ENCODE measurements at regions not wholly inside any gene's neighbourhood (a gene's known extent, or its start where the extent isn't known, plus 50 kb on each side); places are given as distances from the start of the nearest gene placed in this dataset.
"Not testable (repeated sequence)": the region's sequence is repeated elsewhere in the genome, so short reads cannot be mapped to it uniquely, and the experiment has no call there.

DNA sequence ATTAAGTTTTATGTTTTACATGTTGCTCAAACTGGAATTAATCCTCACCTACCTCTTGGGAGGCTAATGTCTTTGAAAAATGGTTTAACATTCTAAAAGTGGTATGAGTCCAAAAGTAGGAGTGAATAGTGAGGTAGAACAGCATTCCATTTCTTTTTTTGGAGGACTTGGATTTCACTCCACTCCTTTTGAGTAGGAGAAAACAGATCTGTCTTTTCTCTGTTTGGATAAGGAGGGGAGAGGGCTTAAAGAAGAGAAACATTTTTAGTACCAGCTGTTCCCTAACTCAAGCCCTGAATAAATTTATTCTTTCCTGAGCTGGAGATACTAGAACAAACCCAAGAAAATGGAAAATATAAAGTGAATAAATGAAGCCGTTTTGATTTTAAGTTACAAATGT, 687.9 kb downstream of the MECOM start:
- no peak for DNase-seq

GRCh38 chr3:168974617-168975403, 688.7 kb downstream of the MECOM start:
- no peak for DNase-seq

DNA sequence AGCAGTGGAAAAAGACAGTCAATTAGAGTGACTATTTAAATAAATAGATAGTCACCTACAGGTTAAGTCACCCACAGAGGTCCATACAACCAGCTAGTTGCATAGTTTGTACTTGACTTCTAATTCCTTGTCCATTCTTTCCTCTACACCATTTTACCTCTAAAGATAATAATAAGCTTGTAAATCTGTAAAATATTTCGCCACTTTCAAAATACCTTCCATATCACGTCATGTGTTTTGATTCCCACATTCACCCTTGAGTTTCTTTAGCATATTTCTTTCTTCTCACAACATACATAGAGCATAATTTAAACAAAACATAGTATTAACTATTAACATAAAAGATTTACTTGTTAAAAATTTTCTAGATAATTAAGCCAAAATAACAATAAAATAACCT, 689.6 kb downstream of the MECOM start:
- DNase-seq: no peak

DNA sequence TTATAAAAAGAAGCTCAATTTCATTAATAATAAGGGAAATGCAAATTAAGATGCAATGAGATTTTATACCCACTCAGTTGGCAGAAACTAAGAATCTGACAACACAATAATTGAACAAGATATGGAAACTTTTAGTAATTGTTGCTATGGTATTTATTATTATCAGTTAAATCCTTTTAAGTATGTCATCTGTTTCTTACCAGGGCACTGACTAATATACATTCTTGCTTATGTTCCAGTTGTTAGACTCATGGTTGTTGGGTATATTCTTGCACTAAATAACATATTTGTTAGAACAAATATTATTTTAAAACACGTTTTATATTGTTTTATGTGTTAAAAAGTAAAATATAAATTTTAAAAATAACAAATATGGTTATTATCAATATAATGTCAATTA, 690.3 kb downstream of the MECOM start:
- no peak for DNase-seq

GRCh38 chr3:168968609-168969008, 694.9 kb downstream of the MECOM start:
- DNase-seq: no peak

- no peak for DNase-seq
Measured at GRCh38 chr3:168964736-168965135, 698.8 kb downstream of the MECOM start.

GRCh38 chr3:168961271-168961670, 702.2 kb downstream of the MECOM start:
- DNase-seq: no peak

- DNase-seq: no peak
Measured at GRCh38 chr3:168959731-168960130, 703.8 kb downstream of the MECOM start.

DNA sequence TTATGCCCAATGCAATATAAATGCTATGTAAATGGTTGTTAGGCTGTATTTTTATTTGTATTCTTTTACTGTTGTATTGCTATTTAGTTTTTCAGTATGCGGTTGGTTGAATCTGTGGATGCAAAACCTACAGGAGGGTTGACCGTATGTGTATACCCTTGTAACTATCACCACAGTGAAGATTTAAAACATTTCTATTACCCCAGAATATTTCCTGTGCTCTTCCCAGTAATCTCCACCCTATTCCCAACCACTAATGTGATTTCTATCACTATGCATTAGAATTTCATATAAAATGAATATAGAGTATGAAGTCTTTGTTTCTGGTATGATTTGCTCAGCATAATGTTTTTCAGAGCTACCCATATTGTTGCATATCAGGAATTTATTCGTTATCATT, 705.0 kb downstream of the MECOM start:
- no peak for DNase-seq

- DNase-seq: no peak
Measured at GRCh38 chr3:168956076-168956475, 707.4 kb downstream of the MECOM start.

GRCh38 chr3:168952551-168952950, 711.0 kb downstream of the MECOM start:
- DNase-seq: peak; percentile 3 to 27

DNA sequence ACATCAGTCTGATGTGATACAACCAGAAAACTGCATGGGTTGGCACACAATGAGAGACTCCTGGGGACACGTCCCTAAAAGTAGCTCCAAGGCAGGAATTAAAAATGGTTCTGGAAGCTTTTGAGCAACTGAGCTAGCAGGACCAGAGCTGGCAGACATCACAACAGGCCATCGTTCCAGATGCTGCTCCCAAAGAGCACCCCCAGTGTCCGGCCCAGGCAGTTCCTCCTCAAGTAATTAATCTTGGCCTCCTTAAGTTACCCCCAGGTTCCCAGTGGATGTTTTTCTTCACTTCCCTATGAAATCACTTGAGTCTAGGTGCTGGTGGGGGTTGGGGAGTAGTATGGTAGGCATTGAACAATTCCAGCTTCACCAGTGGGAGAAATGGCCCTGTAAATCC, 711.6 kb downstream of the MECOM start:
- no peak for DNase-seq

GRCh38 chr3:168951368-168951767, 712.1 kb downstream of the MECOM start:
- no peak for DNase-seq

- no peak for DNase-seq
Measured at GRCh38 chr3:168950622-168951021, 712.9 kb downstream of the MECOM start.

DNA sequence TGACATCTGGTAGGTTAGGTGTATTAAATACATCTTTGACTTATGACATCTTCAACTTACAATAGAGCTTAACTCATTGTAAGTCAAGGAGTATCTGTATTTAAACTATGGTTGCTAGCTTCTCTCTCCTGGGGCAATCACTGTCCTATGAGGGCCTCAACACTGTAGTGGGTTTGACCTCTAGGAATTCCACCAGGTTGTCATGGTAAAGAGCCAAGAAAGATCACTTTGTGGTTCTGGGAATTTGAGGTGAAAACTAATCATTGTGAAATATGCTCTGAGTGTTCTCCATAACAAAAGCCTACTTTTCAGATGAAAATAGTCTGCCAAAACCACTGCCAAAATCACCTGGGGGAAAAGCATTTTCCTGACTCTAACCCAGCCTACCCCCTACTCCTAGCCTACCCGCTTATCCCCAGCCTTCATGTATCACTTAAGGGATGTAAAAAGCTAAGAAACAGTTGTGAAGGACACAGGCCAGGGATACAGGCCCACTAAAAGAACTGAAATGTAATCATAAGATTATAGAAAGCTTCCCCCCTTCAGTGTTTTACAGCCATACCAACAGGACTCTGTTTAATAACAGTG, 723.8 kb downstream of the MECOM start:
- no peak for DNase-seq

DNA sequence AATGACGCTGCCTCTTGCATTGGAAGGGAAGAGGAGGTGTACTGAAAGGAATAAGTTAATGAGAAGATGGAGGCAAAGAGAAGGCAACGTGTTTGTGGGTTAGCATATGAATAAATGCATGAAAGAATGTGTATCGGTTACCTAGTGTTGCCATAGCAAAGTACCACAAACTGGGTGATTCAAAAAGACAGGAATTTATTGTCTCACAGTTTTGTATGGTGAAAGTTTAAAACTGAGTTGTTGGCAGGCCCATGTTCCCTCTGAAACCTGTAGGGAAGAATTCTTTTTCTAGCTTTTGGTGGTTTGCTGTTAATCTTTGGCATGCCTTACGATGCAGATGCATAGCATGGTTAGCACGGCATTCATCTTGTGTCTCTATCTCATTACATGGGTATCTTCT, 729.9 kb downstream of the MECOM start:
- no peak for DNase-seq

GRCh38 chr3:168929997-168930396, 733.5 kb downstream of the MECOM start:
- not testable (repeated sequence) for DNase-seq

- DNase-seq: no peak
Measured at GRCh38 chr3:168926426-168926825, 737.1 kb downstream of the MECOM start.

- no peak for DNase-seq
Measured at GRCh38 chr3:168925568-168925967, 737.9 kb downstream of the MECOM start.

- DNase-seq: no peak
Measured at GRCh38 chr3:168914662-168915061, 748.9 kb downstream of the MECOM start.

GRCh38 chr3:168909260-168909659, 754.3 kb downstream of the MECOM start:
- no peak for DNase-seq

DNA sequence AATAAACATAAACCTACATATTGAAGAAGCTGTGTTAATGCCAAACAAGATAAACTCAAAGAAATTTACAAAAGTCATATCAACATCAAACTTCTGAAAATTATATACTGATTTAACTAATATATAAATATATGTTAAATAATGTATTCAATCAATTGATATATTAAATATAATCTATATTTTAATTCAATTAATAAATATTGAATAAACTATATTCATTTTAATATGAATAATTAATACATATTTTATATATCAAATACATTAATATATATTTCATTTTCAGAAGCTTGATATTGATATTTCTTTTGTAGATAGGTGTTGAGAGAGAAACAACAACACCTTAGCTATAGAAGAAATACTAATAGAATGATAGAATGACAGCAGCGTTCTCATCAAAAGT, 768.1 kb downstream of the MECOM start:
- DNase-seq: no peak

GRCh38 chr3:168894214-168894613, 769.3 kb downstream of the MECOM start:
- DNase-seq: no peak

DNA sequence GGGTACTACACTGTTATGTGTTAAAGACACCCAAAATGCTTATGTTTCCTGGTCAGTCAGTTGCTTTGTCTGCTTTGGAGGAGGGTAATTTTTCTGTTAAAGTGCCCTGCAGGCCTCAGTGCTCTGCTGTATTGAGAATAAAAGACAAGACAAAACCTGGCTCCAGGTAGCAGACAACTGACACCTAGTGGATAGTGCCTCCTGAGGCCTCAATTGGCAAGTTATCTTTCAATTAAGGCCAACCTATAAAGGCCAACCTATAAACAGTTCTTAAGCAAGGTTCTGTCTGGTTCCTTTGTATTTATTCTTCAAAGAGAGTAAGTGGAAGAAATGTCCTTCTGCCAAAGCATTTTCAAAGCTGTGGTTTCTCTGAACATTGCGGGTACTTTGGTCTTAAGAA, 773.8 kb downstream of the MECOM start:
- no peak for DNase-seq

DNA sequence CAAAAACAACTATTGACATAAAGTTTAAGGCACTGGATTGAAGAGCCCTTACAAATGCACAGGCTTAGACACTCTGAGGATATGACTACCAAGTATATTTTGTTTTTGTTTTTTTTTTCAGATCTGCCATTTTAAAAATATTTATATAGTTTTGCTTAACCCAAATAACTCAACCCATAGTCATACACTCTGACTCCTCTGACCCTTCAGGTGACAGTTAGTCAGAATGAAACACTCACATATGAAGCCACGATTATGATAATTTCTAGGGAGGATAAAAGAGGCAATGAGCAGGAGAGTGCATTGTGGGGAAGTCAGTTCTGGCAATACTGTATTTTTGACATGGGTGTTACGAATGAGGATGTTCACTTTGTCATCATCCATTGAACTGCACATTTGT, 774.7 kb downstream of the MECOM start:
- DNase-seq: no peak
